D721Med (cell line): ENCODE measurements at regions not wholly inside any gene's neighbourhood (a gene's known extent, or its start where the extent isn't known, plus 50 kb on each side); places are given as distances from the start of the nearest gene placed in this dataset.

Experiments
- DNase-seq: peaks from one replicate; pipeline ENCODE4 v3.0.0; 2011; ENCODE audit warnings: low spot score; ENCODE audit not compliant: insufficient read length
- FAIRE-seq: peaks from 2 replicates; lab custom pipeline; 2011; peaks lifted over from hg19 to GRCh38; lab: Jason Lieb, UNC
- CTCF ChIP-seq: IDR thresholded peaks from 2 replicates; pipeline ENCODE4 v1.5.1; 2012; ENCODE audit warnings: mild to moderate bottlenecking, control low read depth; ENCODE audit not compliant: insufficient read depth; ENCODE audit errors: missing control alignments

- TF ChIP-seq CTCF, result no peak
- no peak for FAIRE-seq
- no peak for DNase-seq
These were observed 522.8 kb upstream of the CDH7 start for GRCh38 chr18:65227970-65228369.

GRCh38 chr18:65221736-65222135 lies 529.1 kb upstream of the CDH7 start:
- no peak for TF ChIP-seq CTCF
- DNase-seq (no peak), FAIRE-seq (no peak)

- no peak for TF ChIP-seq CTCF
- DNase-seq, result no peak
- FAIRE-seq, result peak; percentile 73
These were observed 529.7 kb upstream of the CDH7 start for GRCh38 chr18:65221115-65221514.

GRCh38 chr18:65215865-65216466 lies 534.8 kb upstream of the CDH7 start:
- no peak for TF ChIP-seq CTCF
- FAIRE-seq (no peak), DNase-seq (no peak)

- no peak for DNase-seq
- TF ChIP-seq CTCF, result no peak
- FAIRE-seq, result no peak
These were observed 536.4 kb upstream of the CDH7 start for GRCh38 chr18:65214456-65214855.

- peak; percentile 69 for FAIRE-seq
- TF ChIP-seq CTCF, result no peak
- no peak for DNase-seq
These were observed 544.1 kb upstream of the CDH7 start for GRCh38 chr18:65206551-65207260.

GRCh38 chr18:65202091-65202490 lies 548.7 kb upstream of the CDH7 start:
- no peak for FAIRE-seq
- no peak for DNase-seq
- TF ChIP-seq CTCF, result no peak
